Suprapubic skin (tissue), 4 donors: ENCODE measurements at regions not wholly inside any gene's neighbourhood (a gene's known extent, or its start where the extent isn't known, plus 50 kb on each side); places are given as distances from the start of the nearest gene placed in this dataset.

Experiments used
- DNase-seq, 2 donors: peaks; one replicate each; pipeline ENCODE4 v3.0.0-alpha.2; 2019; ENCODE audit warnings: low spot score in 2 of 2
- H3K27ac ChIP-seq: fragments of 200-600 bp; sonication (generic); one replicate; pipeline ENCODE4 v1.5.1; 2019
- H3K27me3 ChIP-seq: fragments of 200-600 bp; sonication (generic); one replicate; pipeline ENCODE4 v1.5.1; 2019
- H3K36me3 ChIP-seq: fragments of 200-600 bp; sonication (generic); one replicate; pipeline ENCODE4 v1.5.1; 2019
- H3K4me1 ChIP-seq: fragments of 200-600 bp; sonication (generic); one replicate; pipeline ENCODE4 v1.5.1; 2019
- H3K4me3 ChIP-seq: fragments of 200-600 bp; sonication (generic); one replicate; pipeline ENCODE4 v1.5.1; 2019; ENCODE audit warnings: mild to moderate bottlenecking
- H3K9me3 ChIP-seq: fragments of 200-600 bp; sonication (generic); one replicate; pipeline ENCODE4 v1.5.1; 2019
- CTCF ChIP-seq, 2 donors: fragments of 200-600 bp in 1 of 2; fragments of 450-650 bp in 1 of 2; sonication (generic) in 1 of 2; IDR thresholded peaks; one replicate each; pipeline ENCODE4 v1.5.1; 2016 to 2019; ENCODE audit warnings: antibody characterized with exemption in 2 of 2, mild to moderate bottlenecking in 1 of 2, moderate library complexity in 1 of 2
- EP300 ChIP-seq: sonication (generic); formaldehyde crosslinking; IDR thresholded peaks from one replicate; pipeline ENCODE4 v1.6.1; 2017; ENCODE audit warnings: antibody characterized with exemption
- POLR2A ChIP-seq, 2 donors: fragments of 450-650 bp; IDR thresholded peaks; one replicate each; pipeline ENCODE4 v1.6.1; 2017; ENCODE audit warnings: antibody characterized with exemption in 2 of 2, mild to moderate bottlenecking in 2 of 2, moderate library complexity in 2 of 2
- POLR2AphosphoS5 ChIP-seq, 3 donors: sonication (generic); formaldehyde crosslinking; IDR thresholded peaks; one replicate each; pipeline ENCODE4 v1.6.1; 2017; ENCODE audit warnings: antibody characterized with exemption in 3 of 3
- WGBS: methylation state at CpG from one replicate; pipeline ENCODE4 v1.1.5; 2018; 5-methylcytosine and 5-hydroxymethylcytosine counted together

GRCh38 chr6:1513215-1513780 lies 96.4 kb upstream of the FOXC1 start:
- Histone ChIP-seq H3K36me3 (no peaks in the 10 kb centered on the region), H3K27ac (no peak overlapping the region), H3K27me3 (no peaks in the 10 kb centered on the region), H3K4me1 (no peaks in the 10 kb centered on the region), H3K4me3 (no peak overlapping the region), H3K9me3 (no peaks in the 10 kb centered on the region)
- 67% methylated on average over 3 of the region's 3 CpGs for WGBS
- TF ChIP-seq EP300, result no peak
- TF ChIP-seq CTCF (IDR thresholded peaks at IDR 0.05), result no peak
- TF ChIP-seq POLR2A (IDR thresholded peaks at IDR 0.05), result no peak
- TF ChIP-seq POLR2AphosphoS5 (IDR thresholded peaks at IDR 0.05), result no peak
- DNase-seq, result no peak

- WGBS, result 87% methylated on average over 3 of the region's 3 CpGs
- Histone ChIP-seq H3K27ac (no peak overlapping the region), H3K36me3 (no peaks in the 10 kb centered on the region), H3K4me1 (no peaks in the 10 kb centered on the region), H3K27me3 (no peaks in the 10 kb centered on the region), H3K4me3 (no peak overlapping the region), H3K9me3 (no peaks in the 10 kb centered on the region)
- no peak for TF ChIP-seq EP300
- TF ChIP-seq CTCF (IDR thresholded peaks at IDR 0.05), result no peak
- TF ChIP-seq POLR2AphosphoS5 (IDR thresholded peaks at IDR 0.05), result no peak
- TF ChIP-seq POLR2A (IDR thresholded peaks at IDR 0.05), result no peak
- no peak for DNase-seq
Observed at GRCh38 chr6:1514078-1514477, 95.6 kb upstream of the FOXC1 start.

GRCh38 chr6:1515280-1515679 lies 94.4 kb upstream of the FOXC1 start:
- no peak overlapping the region for H3K4me3 ChIP-seq
- 98% methylated on average over 7 of the region's 31 CpGs for WGBS
- no peak overlapping the region for H3K27ac ChIP-seq
- H3K9me3 ChIP-seq, result no peaks in the 10 kb centered on the region
- H3K4me1 ChIP-seq, result no peaks in the 10 kb centered on the region
- H3K36me3 ChIP-seq, result no peaks in the 10 kb centered on the region
- TF ChIP-seq POLR2A (IDR thresholded peaks at IDR 0.05) (no peak), POLR2AphosphoS5 (IDR thresholded peaks at IDR 0.05) (no peak), CTCF (IDR thresholded peaks at IDR 0.05) (no peak), EP300 (no peak)
- no peaks in the 10 kb centered on the region for H3K27me3 ChIP-seq
- no peak for DNase-seq

GRCh38 chr6:1515781-1516180 lies 93.9 kb upstream of the FOXC1 start:
- TF ChIP-seq POLR2A (IDR thresholded peaks at IDR 0.05), result no peak
- no peak for TF ChIP-seq POLR2AphosphoS5 (IDR thresholded peaks at IDR 0.05)
- no peak for TF ChIP-seq CTCF (IDR thresholded peaks at IDR 0.05)
- TF ChIP-seq EP300, result no peak
- Histone ChIP-seq H3K27ac (no peak overlapping the region), H3K9me3 (no peaks in the 10 kb centered on the region), H3K36me3 (no peaks in the 10 kb centered on the region), H3K4me1 (no peaks in the 10 kb centered on the region), H3K27me3 (no peaks in the 10 kb centered on the region), H3K4me3 (no peak overlapping the region)
- DNase-seq, result no peak
- 99% methylated on average over 4 of the region's 4 CpGs for WGBS

- TF ChIP-seq CTCF (IDR thresholded peaks at IDR 0.05), result no peak
- TF ChIP-seq EP300, result no peak
- no peak for TF ChIP-seq POLR2AphosphoS5 (IDR thresholded peaks at IDR 0.05)
- no peak for TF ChIP-seq POLR2A (IDR thresholded peaks at IDR 0.05)
Observed at GRCh38 chr6:1516742-1517520, 92.8 kb upstream of the FOXC1 start.

More at GRCh38 chr6:1516742-1517520, 92.8 kb upstream of the FOXC1 start:
- WGBS, result 75% methylated on average over 14 of the region's 14 CpGs
- Histone ChIP-seq H3K9me3 (no peaks in the 10 kb centered on the region), H3K27me3 (no peaks in the 10 kb centered on the region), H3K4me3 (no peak overlapping the region), H3K4me1 (no peaks in the 10 kb centered on the region), H3K36me3 (no peaks in the 10 kb centered on the region), H3K27ac (no peak overlapping the region)
- DNase-seq, result no peak
